Mammary epithelial cell (primary cell): ENCODE measurements at regions not wholly inside any gene's neighbourhood (a gene's known extent, or its start where the extent isn't known, plus 50 kb on each side); places are given as distances from the start of the nearest gene placed in this dataset.

Experiments used
- EZH2 ChIP-seq: IDR thresholded peaks from 2 replicates; pipeline ENCODE4 v1.6.1; 2012; ENCODE audit warnings: low read length, inconsistent platforms, borderline replicate concordance
- TF ChIP-seq, protein P1 (sequence below), 2 donors: IDR thresholded peaks in 1 of 2; conservative IDR thresholded peaks in 1 of 2; 2 replicates each; pipeline ENCODE4 v1.5.1; 2011 to 2012; ENCODE audit warnings: inconsistent platforms in 2 of 2, low read length in 2 of 2, mild to moderate bottlenecking in 2 of 2, control low read depth in 1 of 2, low read depth in 1 of 2; ENCODE audit not compliant: insufficient read depth in 1 of 2; ENCODE audit errors: extremely low read depth in 1 of 2

- TF ChIP-seq, protein P1, sequence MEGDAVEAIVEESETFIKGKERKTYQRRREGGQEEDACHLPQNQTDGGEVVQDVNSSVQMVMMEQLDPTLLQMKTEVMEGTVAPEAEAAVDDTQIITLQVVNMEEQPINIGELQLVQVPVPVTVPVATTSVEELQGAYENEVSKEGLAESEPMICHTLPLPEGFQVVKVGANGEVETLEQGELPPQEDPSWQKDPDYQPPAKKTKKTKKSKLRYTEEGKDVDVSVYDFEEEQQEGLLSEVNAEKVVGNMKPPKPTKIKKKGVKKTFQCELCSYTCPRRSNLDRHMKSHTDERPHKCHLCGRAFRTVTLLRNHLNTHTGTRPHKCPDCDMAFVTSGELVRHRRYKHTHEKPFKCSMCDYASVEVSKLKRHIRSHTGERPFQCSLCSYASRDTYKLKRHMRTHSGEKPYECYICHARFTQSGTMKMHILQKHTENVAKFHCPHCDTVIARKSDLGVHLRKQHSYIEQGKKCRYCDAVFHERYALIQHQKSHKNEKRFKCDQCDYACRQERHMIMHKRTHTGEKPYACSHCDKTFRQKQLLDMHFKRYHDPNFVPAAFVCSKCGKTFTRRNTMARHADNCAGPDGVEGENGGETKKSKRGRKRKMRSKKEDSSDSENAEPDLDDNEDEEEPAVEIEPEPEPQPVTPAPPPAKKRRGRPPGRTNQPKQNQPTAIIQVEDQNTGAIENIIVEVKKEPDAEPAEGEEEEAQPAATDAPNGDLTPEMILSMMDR (conservative IDR thresholded peaks at IDR 0.05 in 1 of 2, IDR thresholded peaks at IDR 0.05 in 1 of 2; ENCODE audit: extremely low read depth in 1 of 2, insufficient read depth in 1 of 2, low read depth in 1 of 2, low read length in 2 of 2): no peak
- TF ChIP-seq EZH2: no peak
Observed at GRCh38 chr12:32049956-32050355, 56.7 kb upstream of the BICD1 start.
